ENCODE measurements at regions not wholly inside any gene's neighbourhood (a gene's known extent, or its start where the extent isn't known, plus 50 kb on each side); places are given as distances from the start of the nearest gene placed in this dataset.

- CTCF ChIA-PET = interaction anchor here (1.0 to 14.4 kb wide), 6 partner anchors 8 to 810 kb away, joined by 4 to 305 read pairs (median 6); no protein-coding TSS in a partner anchor
- WGBS (ENCODE audit: missing lambda C conversion rate) = 25% methylated on average over 5 of the region's 5 CpGs
- H3K9me3 ChIP-seq = no peaks in the 10 kb centered on the region
- no peak overlapping the region for H3K4me3 ChIP-seq
- TF ChIP-seq ESRRA (IDR thresholded peaks at IDR 0.05; ENCODE audit: borderline replicate concordance, low read length) (no peak), RNF2 (IDR thresholded peaks at IDR 0.05; ENCODE audit: borderline replicate concordance, low read depth) (no peak), EHF (CRISPR knock-in tag; IDR thresholded peaks at IDR 0.05) (no peak), FOSB (CRISPR knock-in tag; IDR thresholded peaks at IDR 0.05) (no peak), BHLHE40 (IDR thresholded peaks at IDR 0.05; ENCODE audit: low read depth, low read length) (no peak), CHD4 (IDR thresholded peaks at IDR 0.05; ENCODE audit: borderline replicate concordance) (no peak), NR3C1 (IDR thresholded peaks at IDR 0.05) (no peak), RAD21 (conservative IDR thresholded peaks at IDR 0.05 in 1 of 2, IDR thresholded peaks at IDR 0.05 in 1 of 2) (no peak), HES2 (IDR thresholded peaks at IDR 0.05) (no peak), REST (IDR thresholded peaks at IDR 0.05) (no peak), RARB (CRISPR knock-in tag; IDR thresholded peaks at IDR 0.05) (no peak), HOXB5 (CRISPR knock-in tag; IDR thresholded peaks at IDR 0.05) (no peak), ZNF302 (CRISPR knock-in tag; IDR thresholded peaks at IDR 0.05) (no peak), GATA3 (IDR thresholded peaks at IDR 0.05; ENCODE audit: borderline replicate concordance) (no peak)
- DNase-seq (ENCODE audit: low read depth in 1 of 2, low spot score in 1 of 2) = no peak
- POLR2A ChIA-PET = no interaction called here
- no peak for ATAC-seq
- FAIRE-seq = no peak
- H3K27ac ChIP-seq = no peak overlapping the region
- no peak overlapping the region for H3K4me2 ChIP-seq
- H3K4me1 ChIP-seq = no peaks in the 10 kb centered on the region
Observed at GRCh38 chr10:123579675-123580074, 86.5 kb upstream of the GPR26 start.

GRCh38 chr10:123580426-123580825 lies 85.7 kb upstream of the GPR26 start:
- Histone ChIP-seq H3K4me3 (no peak overlapping the region), H3K4me1 (no peaks in the 10 kb centered on the region), H3K9me3 (no peaks in the 10 kb centered on the region), H3K27ac (no peak overlapping the region), H3K4me2 (no peak overlapping the region)
- DNase-seq (ENCODE audit: low read depth in 1 of 2, low spot score in 1 of 2) (no peak), FAIRE-seq (no peak), ATAC-seq (no peak)
- ChIA-PET CTCF (interaction anchor here (0.9 to 14.4 kb wide), 10 partner anchors 8 to 823 kb away, joined by 3 to 305 read pairs (median 4); no protein-coding TSS in a partner anchor), POLR2A (no interaction called here)
- TF ChIP-seq USF2 (IDR thresholded peaks at IDR 0.05) = no peak
- WGBS (ENCODE audit: missing lambda C conversion rate) = 4% methylated on average over 4 of the region's 4 CpGs

GRCh38 chr10:123581656-123582055 lies 84.5 kb upstream of the GPR26 start:
- ATAC-seq = no peak
- no peak overlapping the region for H3K4me3 ChIP-seq
- H3K9me3 ChIP-seq = no peaks in the 10 kb centered on the region
- no peaks in the 10 kb centered on the region for H3K4me1 ChIP-seq
- ChIA-PET CTCF (interaction anchor here (0.7 to 14.4 kb wide), 23 partner anchors 10 to 839 kb away, joined by 3 to 305 read pairs (median 4); no protein-coding TSS in a partner anchor), POLR2A (no interaction called here)
- H3K27ac ChIP-seq = no peak overlapping the region
- no peak for TF ChIP-seq EHF (CRISPR knock-in tag; IDR thresholded peaks at IDR 0.05)
- no peak for TF ChIP-seq ZSCAN20 (CRISPR knock-in tag; IDR thresholded peaks at IDR 0.05)
- no peak for TF ChIP-seq NFE2L2 (conservative IDR thresholded peaks at IDR 0.05; ENCODE audit: low read length)
- TF ChIP-seq HOXB5 (CRISPR knock-in tag; IDR thresholded peaks at IDR 0.05) = no peak
- no peak for TF ChIP-seq KDM5A (IDR thresholded peaks at IDR 0.05)
- no peak for TF ChIP-seq CHD2 (IDR thresholded peaks at IDR 0.05; ENCODE audit: low read length, partially characterized antibody)
- no peak for TF ChIP-seq NR3C1 (IDR thresholded peaks at IDR 0.05)
- no peak for TF ChIP-seq PHF8 (IDR thresholded peaks at IDR 0.05; ENCODE audit: borderline replicate concordance, low read depth)
- TF ChIP-seq RFX5 (IDR thresholded peaks at IDR 0.05) = no peak
- no peak for TF ChIP-seq ZC3H11A (IDR thresholded peaks at IDR 0.05)
- TF ChIP-seq JUN (IDR thresholded peaks at IDR 0.05) = no peak
- TF ChIP-seq TP53 (CRISPR knock-in tag; IDR thresholded peaks at IDR 0.05) = no peak
- no peak for TF ChIP-seq ELK1 (IDR thresholded peaks at IDR 0.05; ENCODE audit: low read depth, low read length)
- TF ChIP-seq REST (IDR thresholded peaks at IDR 0.05) = no peak
- no peak for FAIRE-seq
- WGBS (ENCODE audit: missing lambda C conversion rate) = 28% methylated on average over 9 of the region's 9 CpGs
- H3K4me2 ChIP-seq = no peak overlapping the region
- DNase-seq (ENCODE audit: low read depth in 1 of 2, low spot score in 1 of 2) = no peak
